Lung (tissue), 11 donors: ENCODE measurements at regions not wholly inside any gene's neighbourhood (a gene's known extent, or its start where the extent isn't known, plus 50 kb on each side); places are given as distances from the start of the nearest gene placed in this dataset.

Experiments used
- ATAC-seq: fragments of 200-7000 bp; cut with Tn5 transposase; one replicate; pipeline ENCODE4 v1.9.1; 2020; ENCODE audit warnings: moderate number of reproducible peaks; ENCODE audit not compliant: insufficient read depth, low FRiP score
- DNase-seq, 3 donors: peaks; one replicate each; pipeline ENCODE4 v3.0.0-alpha.2; 2013 to 2017
- H3K27ac ChIP-seq, 2 donors: one replicate each; pipeline ENCODE4 v1.5.1; 2013; ENCODE audit warnings: mild to moderate bottlenecking in 2 of 2, moderate library complexity in 2 of 2, control low read depth in 1 of 2, inconsistent platforms in 1 of 2, low read depth in 1 of 2, low read length in 1 of 2
- H3K27me3 ChIP-seq, 3 donors: one replicate each; pipeline ENCODE4 v1.5.1; 2013; ENCODE audit warnings: low read length in 2 of 3; ENCODE audit not compliant: control insufficient read depth in 3 of 3, insufficient read depth in 3 of 3
- H3K36me3 ChIP-seq, 4 donors: one replicate each; pipeline ENCODE4 v1.5.1; 2013; ENCODE audit warnings: low read length in 4 of 4, mild to moderate bottlenecking in 1 of 4, moderate library complexity in 1 of 4; ENCODE audit not compliant: control insufficient read depth in 4 of 4, insufficient read depth in 4 of 4
- H3K4me1 ChIP-seq, 5 donors: one replicate each; pipeline ENCODE4 v1.5.1; 2013; ENCODE audit warnings: low read length in 5 of 5, mild to moderate bottlenecking in 2 of 5, moderate library complexity in 1 of 5; ENCODE audit not compliant: control insufficient read depth in 5 of 5, insufficient read depth in 5 of 5
- H3K4me3 ChIP-seq: one replicate; pipeline ENCODE4 v1.5.1; 2013; ENCODE audit warnings: mild to moderate bottlenecking, control low read depth, moderate library complexity
- H3K9ac ChIP-seq, 2 donors: one replicate each; pipeline ENCODE4 v1.5.1; 2013; ENCODE audit warnings: low read length in 2 of 2, control low read depth in 1 of 2; ENCODE audit not compliant: insufficient read depth in 1 of 2
- H3K9me3 ChIP-seq, 4 donors: one replicate each; pipeline ENCODE4 v1.5.1; 2013; ENCODE audit warnings: low read length in 3 of 4, mild to moderate bottlenecking in 1 of 4, moderate library complexity in 1 of 4; ENCODE audit not compliant: control insufficient read depth in 4 of 4, insufficient read depth in 3 of 4
- WGBS, 2 donors: extraction: QIAGEN DNeasy Blood & Tissue Kit; methylation state at CpG; one replicate each; pipeline ENCODE4 v1.1.7; 2013; 5-methylcytosine and 5-hydroxymethylcytosine counted together
- TF ChIP-seq, protein P1 (sequence below): IDR thresholded peaks from 2 replicates; pipeline ENCODE4 v1.5.1; 2012; ENCODE audit warnings: mild to moderate bottlenecking; ENCODE audit errors: control extremely low read depth, extremely low read depth
- donor health status: control.
- donor health status: control.
- donor health status: Bipolar disorder and iron deficiency.
- donor health status: healthy.
- donor health status: DM: yes; HTN: yes; CAD: no.

DNA sequence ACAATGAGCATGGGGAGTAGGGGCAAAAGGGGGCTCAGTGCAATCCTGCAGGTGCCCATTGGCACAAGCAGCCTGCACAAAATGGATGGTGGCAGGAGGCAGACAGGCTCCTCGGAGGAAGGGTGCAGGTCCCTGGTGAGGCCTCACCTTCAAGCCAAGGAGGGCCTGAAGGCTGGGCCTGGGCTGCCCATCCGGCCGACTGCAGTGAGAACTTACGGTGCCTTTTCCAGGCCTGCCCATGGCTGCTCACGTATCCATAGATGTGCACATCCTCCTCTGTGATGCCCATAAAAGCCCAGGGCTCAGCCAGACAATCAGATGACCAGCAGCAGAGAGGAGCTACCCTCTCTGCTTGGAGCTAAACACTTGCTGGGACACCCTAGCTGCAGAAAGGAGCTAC, 1089.8 kb downstream of the PCDH18 start:
- Histone ChIP-seq H3K9ac (no peak overlapping the region), H3K9me3 (peaks cover 0 to 4% (median 0%) of the 10 kb centered on the region in 4 donors), H3K27me3 (no peaks in the 10 kb centered on the region), H3K4me3 (no peak overlapping the region), H3K36me3 (no peaks in the 10 kb centered on the region), H3K4me1 (no peaks in the 10 kb centered on the region), H3K27ac (no peak overlapping the region)
- ATAC-seq (no peak), DNase-seq (no peak)
- WGBS, 2 donors, result 95 to 97% methylated on average over 5 of the region's 5 CpGs
- TF ChIP-seq, protein P1, sequence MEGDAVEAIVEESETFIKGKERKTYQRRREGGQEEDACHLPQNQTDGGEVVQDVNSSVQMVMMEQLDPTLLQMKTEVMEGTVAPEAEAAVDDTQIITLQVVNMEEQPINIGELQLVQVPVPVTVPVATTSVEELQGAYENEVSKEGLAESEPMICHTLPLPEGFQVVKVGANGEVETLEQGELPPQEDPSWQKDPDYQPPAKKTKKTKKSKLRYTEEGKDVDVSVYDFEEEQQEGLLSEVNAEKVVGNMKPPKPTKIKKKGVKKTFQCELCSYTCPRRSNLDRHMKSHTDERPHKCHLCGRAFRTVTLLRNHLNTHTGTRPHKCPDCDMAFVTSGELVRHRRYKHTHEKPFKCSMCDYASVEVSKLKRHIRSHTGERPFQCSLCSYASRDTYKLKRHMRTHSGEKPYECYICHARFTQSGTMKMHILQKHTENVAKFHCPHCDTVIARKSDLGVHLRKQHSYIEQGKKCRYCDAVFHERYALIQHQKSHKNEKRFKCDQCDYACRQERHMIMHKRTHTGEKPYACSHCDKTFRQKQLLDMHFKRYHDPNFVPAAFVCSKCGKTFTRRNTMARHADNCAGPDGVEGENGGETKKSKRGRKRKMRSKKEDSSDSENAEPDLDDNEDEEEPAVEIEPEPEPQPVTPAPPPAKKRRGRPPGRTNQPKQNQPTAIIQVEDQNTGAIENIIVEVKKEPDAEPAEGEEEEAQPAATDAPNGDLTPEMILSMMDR, result no peak

DNA sequence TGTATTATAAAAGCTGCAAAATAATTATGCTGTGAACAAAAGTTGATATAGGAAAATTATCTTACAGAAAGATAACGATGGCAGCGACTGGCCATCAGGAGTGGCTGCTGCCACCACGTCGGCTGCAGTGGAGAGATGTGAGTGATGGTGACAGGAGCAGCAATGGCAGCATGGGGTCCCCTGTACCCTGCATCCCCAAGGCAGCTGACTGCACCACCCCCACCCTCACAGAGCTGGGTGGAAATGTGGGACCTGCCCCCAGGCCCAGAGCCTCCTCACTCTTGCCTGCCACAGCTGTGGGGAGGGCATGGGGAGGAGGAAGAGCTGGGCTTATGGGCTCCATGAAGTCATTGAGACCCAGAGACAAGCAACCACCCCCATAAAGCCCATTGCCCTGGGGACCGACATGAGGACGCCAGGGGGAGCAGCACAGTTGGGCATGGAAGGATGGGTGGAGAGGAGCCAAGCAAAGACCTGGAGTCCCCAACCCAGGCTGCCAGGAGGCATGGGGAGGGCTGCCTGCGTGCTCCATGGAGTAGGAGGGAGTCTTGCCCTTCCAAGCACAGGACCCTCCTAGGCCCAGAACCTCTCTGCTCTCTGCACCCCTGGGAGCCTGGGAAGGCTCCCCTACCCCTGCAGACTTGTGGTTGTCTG, 1090.5 kb downstream of the PCDH18 start:
- TF ChIP-seq, protein P1, result no peak
- Histone ChIP-seq H3K9me3 (peaks cover 0 to 4% (median 0%) of the 10 kb centered on the region in 4 donors), H3K27ac (no peak overlapping the region), H3K4me3 (no peak overlapping the region), H3K27me3 (no peaks in the 10 kb centered on the region), H3K4me1 (no peaks in the 10 kb centered on the region), H3K9ac (no peak overlapping the region), H3K36me3 (no peaks in the 10 kb centered on the region)
- 90% methylated on average over 7 of the region's 7 CpGs for WGBS, 2 donors
- DNase-seq (no peak), ATAC-seq (no peak)

- TF ChIP-seq, protein P1, result no peak
- Histone ChIP-seq H3K9me3 (peaks cover 0 to 4% (median 0%) of the 10 kb centered on the region in 4 donors), H3K9ac (no peak overlapping the region), H3K27me3 (no peaks in the 10 kb centered on the region), H3K4me1 (no peaks in the 10 kb centered on the region), H3K36me3 (no peaks in the 10 kb centered on the region), H3K4me3 (no peak overlapping the region), H3K27ac (no peak overlapping the region)
- ATAC-seq, result no peak
- DNase-seq, result no peak
These were observed 1093.6 kb downstream of the PCDH18 start for GRCh38 chr4:136438645-136439044.

- ATAC-seq, result no peak
These were observed 1108.2 kb downstream of the PCDH18 start for GRCh38 chr4:136424052-136424451.

More at GRCh38 chr4:136424052-136424451, 1108.2 kb downstream of the PCDH18 start:
- TF ChIP-seq, protein P1, result no peak
- Histone ChIP-seq H3K27me3 (no peaks in the 10 kb centered on the region), H3K4me1 (no peaks in the 10 kb centered on the region), H3K36me3 (no peaks in the 10 kb centered on the region), H3K9ac (no peak overlapping the region), H3K27ac (no peak overlapping the region), H3K4me3 (no peak overlapping the region), H3K9me3 (no peaks in the 10 kb centered on the region)
- no peak for DNase-seq
